ENCODE measurements at regions not wholly inside any gene's neighbourhood (a gene's known extent, or its start where the extent isn't known, plus 50 kb on each side); places are given as distances from the start of the nearest gene placed in this dataset.

- Histone ChIP-seq H3K27ac (replicated peaks) (no peak overlapping the region), H3K27me3 (ENCODE audit: insufficient read depth, poor library complexity, severe bottlenecking) (no peaks in the 10 kb centered on the region), H3K4me3 (replicated peaks; ENCODE audit: insufficient read depth, low read length) (no peak overlapping the region)
- peak in 1 of 2 experiments; percentile 40 for DNase-seq (ENCODE audit: low read depth in 1 of 2, low spot score in 1 of 2)
- TF ChIP-seq SPI1 (IDR thresholded peaks at IDR 0.05; ENCODE audit: borderline replicate concordance, low read depth) (peak; percentile 79), GABPA (IDR thresholded peaks at IDR 0.05; ENCODE audit: low read depth) (no peak)
Observed at GRCh38 chr17:71942626-71943025, 178.2 kb upstream of the SOX9 start.

DNA sequence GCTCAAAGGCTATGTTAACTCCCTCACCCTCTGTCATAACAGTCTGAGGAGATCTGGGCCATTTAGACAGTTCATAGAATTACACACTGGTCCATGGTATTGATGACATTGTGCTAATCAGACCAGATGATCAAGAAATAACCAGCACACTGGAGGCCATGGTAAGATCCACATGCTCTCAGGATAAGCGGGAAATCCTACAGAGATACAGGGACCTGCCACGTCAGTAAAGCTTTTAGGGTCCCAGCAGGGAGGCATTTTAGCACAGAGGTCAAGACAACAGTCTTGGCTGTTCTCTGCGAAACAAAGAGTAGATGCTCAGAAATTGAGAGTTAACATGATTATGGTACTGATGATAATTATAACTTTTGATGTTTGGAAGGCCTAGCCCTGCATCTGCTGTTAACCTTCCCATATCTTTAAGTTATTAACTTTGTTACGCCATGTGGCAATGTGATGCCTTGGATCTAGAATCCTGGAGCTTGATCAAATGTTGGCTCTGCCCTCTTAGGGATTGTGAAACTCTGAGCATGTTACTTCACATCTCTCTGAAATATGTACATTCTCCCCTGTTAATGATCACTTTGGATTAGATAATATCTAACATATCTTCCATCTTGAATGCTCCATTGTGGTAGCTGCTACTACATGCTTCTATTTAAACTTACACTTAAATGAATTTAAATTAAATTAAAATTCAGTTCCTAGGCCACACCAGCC lies 172.0 kb upstream of the SOX9 start:
- Histone ChIP-seq H3K27ac (replicated peaks) (no peak overlapping the region), H3K4me3 (replicated peaks; ENCODE audit: insufficient read depth, low read length) (no peak overlapping the region), H3K27me3 (ENCODE audit: insufficient read depth, poor library complexity, severe bottlenecking) (no peaks in the 10 kb centered on the region)
- DNase-seq (ENCODE audit: low read depth in 1 of 2, low spot score in 1 of 2): no peak
- TF ChIP-seq POLR2AphosphoS5 (IDR thresholded peaks at IDR 0.05; ENCODE audit: low read depth) (no peak), CTCF (IDR thresholded peaks at IDR 0.05; ENCODE audit: insufficient read depth, low read length) (no peak), GABPA (IDR thresholded peaks at IDR 0.05; ENCODE audit: low read depth) (no peak), SPI1 (IDR thresholded peaks at IDR 0.05; ENCODE audit: borderline replicate concordance, low read depth) (no peak)
- TF ChIP-seq, protein P1, sequence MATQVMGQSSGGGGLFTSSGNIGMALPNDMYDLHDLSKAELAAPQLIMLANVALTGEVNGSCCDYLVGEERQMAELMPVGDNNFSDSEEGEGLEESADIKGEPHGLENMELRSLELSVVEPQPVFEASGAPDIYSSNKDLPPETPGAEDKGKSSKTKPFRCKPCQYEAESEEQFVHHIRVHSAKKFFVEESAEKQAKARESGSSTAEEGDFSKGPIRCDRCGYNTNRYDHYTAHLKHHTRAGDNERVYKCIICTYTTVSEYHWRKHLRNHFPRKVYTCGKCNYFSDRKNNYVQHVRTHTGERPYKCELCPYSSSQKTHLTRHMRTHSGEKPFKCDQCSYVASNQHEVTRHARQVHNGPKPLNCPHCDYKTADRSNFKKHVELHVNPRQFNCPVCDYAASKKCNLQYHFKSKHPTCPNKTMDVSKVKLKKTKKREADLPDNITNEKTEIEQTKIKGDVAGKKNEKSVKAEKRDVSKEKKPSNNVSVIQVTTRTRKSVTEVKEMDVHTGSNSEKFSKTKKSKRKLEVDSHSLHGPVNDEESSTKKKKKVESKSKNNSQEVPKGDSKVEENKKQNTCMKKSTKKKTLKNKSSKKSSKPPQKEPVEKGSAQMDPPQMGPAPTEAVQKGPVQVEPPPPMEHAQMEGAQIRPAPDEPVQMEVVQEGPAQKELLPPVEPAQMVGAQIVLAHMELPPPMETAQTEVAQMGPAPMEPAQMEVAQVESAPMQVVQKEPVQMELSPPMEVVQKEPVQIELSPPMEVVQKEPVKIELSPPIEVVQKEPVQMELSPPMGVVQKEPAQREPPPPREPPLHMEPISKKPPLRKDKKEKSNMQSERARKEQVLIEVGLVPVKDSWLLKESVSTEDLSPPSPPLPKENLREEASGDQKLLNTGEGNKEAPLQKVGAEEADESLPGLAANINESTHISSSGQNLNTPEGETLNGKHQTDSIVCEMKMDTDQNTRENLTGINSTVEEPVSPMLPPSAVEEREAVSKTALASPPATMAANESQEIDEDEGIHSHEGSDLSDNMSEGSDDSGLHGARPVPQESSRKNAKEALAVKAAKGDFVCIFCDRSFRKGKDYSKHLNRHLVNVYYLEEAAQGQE (IDR thresholded peaks at IDR 0.05; ENCODE audit: insufficient replicate concordance, low read depth): no peak

DNA sequence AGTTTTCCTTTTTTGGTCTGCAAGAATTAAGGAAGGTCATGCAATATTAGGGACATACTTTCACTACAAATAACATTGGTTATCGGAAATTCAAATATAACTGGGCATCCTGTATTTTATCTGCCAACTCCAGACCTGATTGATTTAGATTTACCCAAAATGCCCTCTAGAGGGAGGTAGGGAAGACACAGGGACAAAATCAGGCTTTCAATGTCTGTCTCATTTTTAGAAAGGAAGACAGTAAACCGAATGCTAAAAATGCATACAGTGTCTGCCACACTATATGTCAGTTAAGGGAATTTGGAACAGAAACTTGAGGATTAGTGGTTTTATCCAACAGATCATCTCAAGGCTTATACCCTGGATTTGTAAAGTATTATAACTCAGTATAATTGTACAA lies 161.7 kb upstream of the SOX9 start:
- no peak for DNase-seq (ENCODE audit: low read depth in 1 of 2, low spot score in 1 of 2)
- H3K27ac ChIP-seq (replicated peaks): no peak overlapping the region
- TF ChIP-seq CTCF (IDR thresholded peaks at IDR 0.05; ENCODE audit: insufficient read depth, low read length) (no peak), SPI1 (IDR thresholded peaks at IDR 0.05; ENCODE audit: borderline replicate concordance, low read depth) (no peak), POLR2AphosphoS5 (IDR thresholded peaks at IDR 0.05; ENCODE audit: low read depth) (no peak), GABPA (IDR thresholded peaks at IDR 0.05; ENCODE audit: low read depth) (no peak)
- TF ChIP-seq, protein P1 (IDR thresholded peaks at IDR 0.05; ENCODE audit: insufficient replicate concordance, low read depth): no peak
- H3K4me3 ChIP-seq (replicated peaks; ENCODE audit: insufficient read depth, low read length): no peak overlapping the region
- H3K27me3 ChIP-seq (ENCODE audit: insufficient read depth, poor library complexity, severe bottlenecking): no peaks in the 10 kb centered on the region

- H3K27me3 ChIP-seq (ENCODE audit: insufficient read depth, poor library complexity, severe bottlenecking): no peaks in the 10 kb centered on the region
- H3K4me3 ChIP-seq (replicated peaks; ENCODE audit: insufficient read depth, low read length): no peak overlapping the region
- DNase-seq (ENCODE audit: low read depth in 1 of 2, low spot score in 1 of 2): no peak
- no peak overlapping the region for H3K27ac ChIP-seq (replicated peaks)
- TF ChIP-seq SPI1 (IDR thresholded peaks at IDR 0.05; ENCODE audit: borderline replicate concordance, low read depth) (no peak), CTCF (IDR thresholded peaks at IDR 0.05; ENCODE audit: insufficient read depth, low read length) (no peak), POLR2AphosphoS5 (IDR thresholded peaks at IDR 0.05; ENCODE audit: low read depth) (no peak), GABPA (IDR thresholded peaks at IDR 0.05; ENCODE audit: low read depth) (no peak)
- TF ChIP-seq, protein P1 (IDR thresholded peaks at IDR 0.05; ENCODE audit: insufficient replicate concordance, low read depth): no peak
Observed at GRCh38 chr17:71963351-71963750, 157.5 kb upstream of the SOX9 start.

All from HL-60 (cell line).